Epithelial cell of prostate (primary cell): ENCODE measurements at regions not wholly inside any gene's neighbourhood (a gene's known extent, or its start where the extent isn't known, plus 50 kb on each side); places are given as distances from the start of the nearest gene placed in this dataset.

Experiments
- DNase-seq: peaks from one replicate; pipeline ENCODE4 v3.0.0-alpha.2; 2011; ENCODE audit warnings: low read depth, low spot score
- H3K27ac ChIP-seq: fragments of 450-650 bp; 2 replicates; pipeline ENCODE4 v1.5.1; 2017; ENCODE audit warnings: mild to moderate bottlenecking

DNA sequence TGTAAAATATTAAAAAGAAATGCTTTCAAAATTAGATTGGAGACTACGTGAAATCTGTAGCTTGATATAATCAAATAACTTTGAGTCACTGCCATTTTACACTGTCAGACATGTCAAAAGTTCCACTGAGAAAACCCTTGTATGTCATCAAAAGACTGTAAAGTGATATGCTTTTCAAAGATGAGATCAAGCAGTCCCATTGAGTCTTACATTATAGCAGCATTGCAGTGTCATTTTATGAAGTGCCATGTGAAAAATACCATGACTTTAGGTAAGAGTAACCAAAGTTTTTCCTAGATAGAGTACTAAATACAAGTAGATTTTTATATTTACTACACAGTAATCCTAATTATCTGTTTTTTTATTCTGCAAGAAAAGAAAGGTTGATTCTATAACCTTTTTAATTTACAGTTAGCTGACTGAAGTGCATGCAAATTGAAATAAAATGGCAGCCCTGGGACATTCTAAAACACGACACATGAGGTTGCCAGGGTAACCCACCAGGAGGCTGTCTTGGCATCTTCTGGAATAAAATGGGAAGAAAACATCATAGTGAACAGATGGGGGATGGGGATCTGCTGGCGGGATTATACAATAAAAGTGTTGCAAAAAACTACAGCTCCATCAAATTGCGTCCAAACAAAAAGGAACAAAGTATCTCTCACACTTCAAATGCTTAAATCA lies 91.3 kb upstream of the TMEM106B start:
- no peak overlapping the region for H3K27ac ChIP-seq
- DNase-seq: no peak

DNA sequence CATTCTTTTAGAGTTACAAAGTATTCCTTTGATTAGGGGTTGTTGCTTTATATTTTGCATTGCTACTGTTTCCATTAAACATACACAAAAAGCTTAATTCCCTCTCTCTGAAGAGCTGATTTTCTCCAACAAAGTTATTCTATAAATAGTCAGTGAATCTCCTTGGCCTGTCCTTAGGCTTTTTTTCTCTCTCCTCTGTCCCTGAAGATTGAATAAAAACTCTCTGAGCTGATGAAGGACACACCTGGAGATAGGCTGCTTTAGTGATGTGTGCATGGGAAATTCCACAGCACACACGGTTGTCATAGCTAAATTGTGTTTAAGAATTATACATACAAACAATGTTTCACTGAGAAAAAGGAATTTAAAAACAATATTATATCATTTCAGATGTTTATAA lies 90.5 kb upstream of the TMEM106B start:
- DNase-seq: no peak
- no peak overlapping the region for H3K27ac ChIP-seq

DNA sequence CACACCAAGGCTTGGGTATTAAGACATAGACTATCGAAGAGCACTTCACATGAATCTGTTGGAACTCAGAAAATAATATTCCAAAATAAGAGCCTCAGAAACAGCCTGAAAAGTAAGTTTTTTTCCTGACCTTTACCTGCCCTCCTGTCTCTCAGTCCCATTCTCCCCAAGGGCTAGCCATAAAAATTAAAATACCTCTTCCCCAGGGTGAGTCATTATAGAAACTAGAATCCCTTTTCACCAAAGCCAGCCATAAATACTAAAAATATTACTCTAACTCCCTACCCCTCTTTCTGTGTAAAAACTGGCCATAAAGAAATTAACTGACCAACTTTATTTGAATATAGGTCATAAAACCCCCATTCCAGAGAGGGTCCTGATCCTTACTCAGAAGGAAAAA lies 87.9 kb upstream of the TMEM106B start:
- peak overlapping the region; percentile 20 for H3K27ac ChIP-seq
- no peak for DNase-seq

DNA sequence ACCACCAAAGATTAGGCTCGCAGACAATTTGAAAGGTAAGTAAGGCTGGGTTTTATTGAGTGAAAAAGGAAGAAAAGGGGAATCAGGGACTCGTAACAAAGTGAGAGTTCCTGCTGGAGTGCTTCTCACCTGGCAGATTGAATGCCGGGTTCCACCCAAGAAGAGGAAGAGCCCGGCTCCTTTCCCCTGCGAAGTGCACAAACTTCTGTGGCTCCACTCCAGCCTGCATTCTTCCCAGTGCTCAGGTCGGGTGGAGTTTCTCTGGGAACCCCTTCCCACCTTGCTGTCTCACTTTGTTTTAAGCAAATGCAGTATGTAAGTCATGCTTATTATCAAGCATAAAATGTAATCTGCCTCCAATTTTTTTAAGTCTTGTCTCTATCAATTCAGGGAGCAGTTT lies 87.1 kb upstream of the TMEM106B start:
- H3K27ac ChIP-seq: peak overlapping the region; percentile 20
- DNase-seq: no peak

DNA sequence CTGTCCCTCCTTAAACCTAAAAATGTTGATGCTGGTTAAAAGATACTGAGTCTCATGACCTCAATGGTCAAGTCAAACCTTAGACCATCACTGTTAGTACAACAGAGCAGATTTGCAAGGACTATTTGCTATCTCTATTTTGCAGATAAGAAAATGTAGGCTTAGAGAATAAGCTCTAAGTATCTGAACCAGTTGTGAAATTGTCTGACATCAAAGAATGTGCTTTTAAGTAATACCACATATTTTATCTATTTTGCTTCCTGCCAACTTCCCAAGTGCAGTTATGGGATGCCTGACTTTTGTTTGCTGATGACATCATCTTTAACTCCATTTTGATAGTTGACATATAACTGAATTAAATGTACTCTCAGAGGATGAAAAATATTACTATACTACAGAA lies 83.6 kb upstream of the TMEM106B start:
- DNase-seq: no peak

DNA sequence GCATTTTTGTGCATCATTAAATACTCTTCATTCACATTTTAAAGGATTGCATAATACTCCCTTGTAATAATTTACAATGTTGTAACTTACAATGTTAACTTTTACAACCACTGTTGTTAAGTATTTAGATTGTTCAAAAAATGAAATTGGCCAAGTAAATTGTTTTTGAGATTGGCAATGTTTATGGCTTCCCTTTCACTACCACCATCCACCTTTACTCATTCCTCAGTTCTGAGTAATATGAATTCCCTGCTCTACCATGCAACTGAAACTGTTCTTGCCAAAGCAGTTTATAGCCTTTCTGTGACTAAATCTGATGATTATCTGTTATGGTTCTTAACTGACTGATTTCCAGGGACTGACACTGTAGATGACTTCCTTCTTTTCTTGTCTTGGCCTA lies 80.5 kb upstream of the TMEM106B start:
- peak overlapping the region; percentile 44 for H3K27ac ChIP-seq
- DNase-seq: peak; percentile 36

More for the DNA sequence above, 83.6 kb upstream of the TMEM106B start:
- H3K27ac ChIP-seq: no peak overlapping the region

DNA sequence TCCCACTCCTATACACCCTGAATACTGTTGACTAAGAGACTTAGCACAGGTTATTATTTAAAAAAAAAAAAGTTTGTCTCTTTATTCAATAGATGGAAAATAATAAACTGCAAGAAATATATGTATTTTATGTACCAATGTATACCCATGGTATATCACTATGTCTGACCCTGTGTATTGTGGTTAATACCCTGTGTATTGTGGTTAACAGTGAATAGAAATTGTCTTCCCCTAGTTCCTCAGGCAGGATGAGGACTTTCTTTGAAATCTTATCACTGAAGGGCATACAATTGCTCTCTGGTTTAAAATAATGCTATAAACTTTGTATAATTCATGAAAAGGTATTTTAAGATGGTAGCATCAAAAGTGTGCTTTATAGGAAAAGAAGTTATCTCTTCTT lies 80.0 kb upstream of the TMEM106B start:
- DNase-seq: no peak
- peak overlapping the region; percentile 44 for H3K27ac ChIP-seq

DNA sequence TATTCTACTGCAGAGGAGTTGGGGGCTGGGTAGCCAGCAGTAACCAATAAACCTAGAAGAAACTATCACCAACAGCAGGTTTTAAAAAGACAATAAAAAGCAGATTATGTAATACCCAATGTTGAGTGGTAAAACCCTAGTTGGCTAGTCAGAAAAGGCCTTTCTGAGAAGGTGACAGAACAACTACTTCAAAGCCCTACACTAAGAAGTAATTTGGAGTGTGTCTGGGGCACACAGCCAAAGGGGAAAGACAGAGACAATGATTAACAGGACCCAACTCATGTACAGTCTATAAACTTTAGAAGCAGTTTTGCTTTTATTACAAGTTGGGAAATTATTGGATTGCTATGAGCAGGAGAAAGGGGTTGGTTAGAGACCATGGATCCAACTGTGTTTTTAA lies 77.2 kb upstream of the TMEM106B start:
- H3K27ac ChIP-seq: no peak overlapping the region
- DNase-seq: no peak

DNA sequence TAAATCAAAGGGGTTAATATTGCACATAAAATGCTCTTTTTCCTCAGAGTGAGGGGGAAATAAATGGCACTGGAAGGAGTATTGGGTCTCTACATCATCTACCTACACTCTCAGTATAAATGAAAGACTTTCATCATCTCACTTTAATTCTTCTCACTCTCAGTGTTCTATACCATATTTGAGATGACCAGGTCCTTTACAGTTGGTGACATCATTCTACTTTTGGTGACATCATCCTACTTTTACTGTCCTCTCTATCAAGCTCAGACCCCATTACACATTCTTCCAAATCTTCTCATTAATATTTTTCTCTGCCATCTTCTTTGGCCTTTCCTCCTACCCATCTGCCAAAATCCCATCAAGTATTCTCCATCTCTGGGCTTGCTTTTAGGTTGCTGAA lies 74.6 kb upstream of the TMEM106B start:
- no peak for DNase-seq
- H3K27ac ChIP-seq: no peak overlapping the region

DNA sequence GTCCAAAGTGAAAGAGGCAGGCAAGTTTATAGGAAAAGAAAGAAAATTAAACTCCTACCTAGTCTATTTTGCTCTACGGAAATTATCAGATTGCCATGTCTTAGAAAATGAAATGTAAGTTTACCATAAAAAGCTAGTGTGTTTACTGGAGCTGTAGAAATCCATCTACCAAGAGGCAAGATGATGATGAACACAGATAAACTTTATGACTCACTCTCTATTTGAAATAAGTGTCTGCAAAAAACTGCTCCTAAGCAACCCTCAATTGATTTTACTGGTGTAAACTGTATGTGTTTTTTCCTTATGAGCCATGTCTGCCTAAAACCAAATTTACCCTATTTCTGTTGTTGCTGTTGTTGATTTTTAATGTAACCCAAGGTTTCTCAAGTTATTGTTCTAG lies 73.8 kb upstream of the TMEM106B start:
- no peak overlapping the region for H3K27ac ChIP-seq
- no peak for DNase-seq

DNA sequence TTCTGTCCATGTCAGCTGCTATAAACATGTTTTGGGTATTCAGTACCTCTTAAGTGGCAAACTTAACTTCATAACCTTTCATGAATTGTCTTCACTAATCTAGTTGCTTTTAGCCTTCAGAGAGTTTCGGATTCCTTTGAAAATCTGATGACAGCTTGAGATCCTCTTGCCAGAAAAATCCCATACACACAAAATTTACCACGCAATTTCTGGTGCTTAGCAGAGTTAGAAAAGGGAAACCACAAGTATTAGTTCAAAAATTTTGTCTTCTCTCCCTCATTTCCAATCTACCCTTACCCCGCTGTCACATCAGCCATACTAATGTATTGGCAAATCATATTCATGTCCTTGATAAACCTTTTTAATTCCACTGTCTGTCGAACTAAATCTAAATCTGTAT lies 72.7 kb upstream of the TMEM106B start:
- no peak overlapping the region for H3K27ac ChIP-seq
- no peak for DNase-seq

DNA sequence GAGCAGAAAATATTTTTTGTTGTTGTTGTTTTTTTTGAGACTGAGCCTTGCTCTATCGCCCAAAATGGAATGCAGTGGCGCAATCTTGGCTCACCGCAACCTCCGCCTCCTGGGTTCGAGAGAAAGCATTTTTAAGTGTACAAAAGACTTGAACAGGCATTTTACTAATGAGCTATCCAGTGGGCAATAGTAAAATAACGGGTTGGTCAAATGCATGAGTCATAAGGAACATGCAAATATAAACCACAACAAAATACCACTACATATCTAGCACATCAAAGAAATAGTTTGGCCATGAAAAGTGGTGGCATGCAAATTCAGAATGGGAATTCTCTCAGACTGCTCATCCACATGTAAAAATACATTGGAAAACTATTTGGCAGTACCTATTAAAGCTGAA lies 71.7 kb upstream of the TMEM106B start:
- H3K27ac ChIP-seq: no peak overlapping the region
- DNase-seq: no peak

DNA sequence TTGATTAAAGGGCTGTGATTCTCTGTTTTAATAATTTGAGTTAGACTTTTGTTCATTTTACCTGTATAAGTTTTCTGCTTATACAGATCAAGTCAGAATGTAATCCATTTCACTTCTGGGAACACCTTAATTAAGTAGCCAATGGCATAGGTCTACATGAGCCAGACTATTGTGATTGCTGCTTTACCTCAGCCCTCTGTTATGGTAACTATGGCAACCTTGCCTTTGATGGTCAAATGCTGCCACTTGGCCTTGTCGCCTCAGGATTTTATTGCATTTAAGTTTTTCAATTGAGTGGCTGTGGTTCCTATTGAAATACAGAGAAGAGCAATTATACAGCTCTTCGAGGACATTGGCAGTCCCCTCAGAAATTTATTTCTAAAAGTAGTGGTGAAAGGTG lies 64.3 kb upstream of the TMEM106B start:
- no peak overlapping the region for H3K27ac ChIP-seq
- no peak for DNase-seq

DNA sequence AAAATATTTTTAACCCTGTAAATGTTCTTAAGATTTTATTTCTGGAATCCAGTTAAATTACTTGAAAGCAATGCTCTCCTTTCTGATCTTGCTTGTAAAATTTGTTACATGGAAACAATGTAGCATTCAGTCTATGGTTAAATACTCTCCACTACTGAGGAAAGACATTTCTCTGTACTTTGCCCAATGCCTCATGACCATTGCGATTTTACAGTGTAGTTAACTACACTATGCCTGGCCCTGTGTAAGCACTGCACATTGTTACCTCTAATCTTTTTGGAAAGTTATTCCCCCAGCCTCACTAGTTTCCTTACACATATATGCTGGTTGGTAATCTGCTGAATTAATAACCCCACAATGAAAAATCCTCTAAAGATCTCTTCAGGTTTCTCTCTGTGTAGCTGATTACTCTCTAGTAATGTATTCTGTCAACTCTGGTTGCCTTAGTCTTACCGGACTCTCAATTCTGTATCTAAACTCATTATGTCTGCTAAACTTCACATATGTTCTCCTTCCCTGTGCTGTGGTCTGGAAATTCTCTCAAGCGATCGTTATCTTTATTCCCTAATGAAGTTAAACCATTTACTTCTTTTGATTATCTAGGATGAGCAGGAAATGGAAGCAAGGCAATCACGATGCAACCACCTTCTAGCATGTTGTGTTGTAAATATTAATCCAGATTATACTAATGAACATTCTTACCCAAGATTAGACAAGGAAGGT lies 58.7 kb upstream of the TMEM106B start:
- H3K27ac ChIP-seq: no peak overlapping the region
- no peak for DNase-seq

DNA sequence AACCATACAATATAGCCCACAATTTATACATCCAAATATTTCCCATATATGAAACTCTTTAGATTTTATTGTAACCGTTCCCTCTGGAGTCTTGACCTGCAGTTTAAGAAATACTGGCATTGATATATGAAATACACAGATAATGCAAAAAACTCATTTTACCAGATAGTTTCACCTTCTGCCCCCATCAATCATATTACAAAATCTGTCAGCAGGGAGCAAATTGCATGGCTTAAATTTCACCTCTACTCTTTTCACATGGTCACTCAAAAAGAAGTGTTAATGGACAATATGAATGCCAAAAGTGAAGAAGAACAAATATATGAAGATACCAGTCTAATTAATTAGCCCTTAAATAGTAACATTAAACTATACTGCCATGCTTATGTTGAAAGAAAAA lies 57.0 kb upstream of the TMEM106B start:
- no peak overlapping the region for H3K27ac ChIP-seq
- DNase-seq: no peak

DNA sequence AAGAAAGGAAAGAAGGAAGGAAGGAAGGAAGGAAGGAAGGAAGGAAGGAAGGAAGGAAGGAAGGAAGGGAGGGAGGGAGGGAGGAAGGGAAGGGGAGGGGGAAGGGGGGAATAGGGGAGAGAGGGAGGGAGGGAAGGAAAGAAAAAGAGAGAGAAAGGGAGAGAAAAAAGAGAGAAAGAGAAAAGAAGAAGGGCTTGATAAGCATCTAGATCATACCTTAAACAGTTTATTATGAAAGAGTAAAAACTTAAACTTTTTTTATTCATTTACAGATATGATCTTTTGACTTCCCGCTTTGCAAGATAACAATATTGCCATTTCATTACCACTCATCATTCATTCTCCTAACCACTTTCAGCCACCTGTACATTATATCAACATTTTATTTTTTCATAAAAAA lies 53.6 kb upstream of the TMEM106B start:
- no peak overlapping the region for H3K27ac ChIP-seq
- no peak for DNase-seq

DNA sequence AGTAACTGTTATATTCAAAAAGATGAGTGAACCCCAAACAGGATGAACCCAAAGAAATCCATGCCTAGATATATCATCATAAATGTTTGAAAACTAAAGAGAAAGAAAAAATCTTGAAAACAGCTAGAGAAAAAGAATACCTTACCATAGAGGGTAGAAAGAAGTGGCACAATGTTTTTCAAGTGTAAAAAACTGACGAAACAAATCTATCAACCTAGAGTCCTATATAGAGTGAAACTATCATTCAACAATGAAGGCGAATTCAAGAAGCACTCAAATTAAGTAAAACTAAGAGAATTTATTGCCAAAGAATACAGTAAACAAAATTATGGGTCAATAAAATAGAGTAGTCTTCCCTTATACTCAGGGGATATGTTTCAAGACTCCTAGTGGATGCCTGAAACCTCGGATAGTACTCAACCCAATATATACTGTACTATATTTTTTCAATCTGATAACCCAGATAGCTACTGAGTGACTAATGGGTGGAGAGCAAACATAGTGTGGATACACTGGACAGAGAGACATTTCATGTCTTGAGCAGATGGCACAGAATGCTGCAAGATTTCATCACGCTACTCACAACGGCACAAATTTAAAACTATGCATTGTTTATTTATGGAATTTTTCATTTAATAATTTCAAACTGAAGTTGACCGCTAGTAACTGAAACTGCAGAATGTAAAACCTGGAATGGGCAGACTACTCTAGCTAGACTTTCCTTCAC lies 52.6 kb upstream of the TMEM106B start:
- H3K27ac ChIP-seq: peak overlapping the region; percentile 36
- no peak for DNase-seq

DNA sequence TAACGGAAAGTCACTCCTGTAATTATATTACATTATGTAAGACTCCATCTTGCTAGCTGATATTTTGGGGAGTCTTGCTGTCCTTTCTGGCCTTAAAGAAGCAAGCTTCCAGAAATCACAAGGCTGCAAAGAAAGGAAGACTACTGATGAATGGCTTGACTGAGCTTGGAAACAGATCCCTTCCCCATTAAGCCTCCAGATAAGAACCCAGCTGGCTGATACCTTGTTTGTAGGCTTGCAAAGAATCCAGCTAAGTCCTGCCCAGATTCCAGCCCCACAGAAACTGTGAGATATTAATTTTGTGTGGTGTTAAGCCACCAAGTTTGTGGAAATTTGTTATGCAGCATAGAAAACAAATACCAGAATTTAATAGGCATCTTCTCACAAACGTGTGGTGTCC lies 49.9 kb upstream of the TMEM106B start:
- no peak for DNase-seq
- H3K27ac ChIP-seq: no peak overlapping the region
